GM13977 (cell line): ENCODE measurements at regions not wholly inside any gene's neighbourhood (a gene's known extent, or its start where the extent isn't known, plus 50 kb on each side); places are given as distances from the start of the nearest gene placed in this dataset.

Experiments
- DNase-seq: peaks from one replicate; pipeline ENCODE4 v3.0.0; 2012; ENCODE audit warnings: low spot score
- in situ Hi-C: fragments of 300-500 bp; cut with MboI; formaldehyde crosslinking; loops from one replicate; pipeline ENCODE4 v1.12.0; 2022; ENCODE audit warnings: low sequenced_read_pairs, low pct_unique_long_range_greater_than_20kb, mixed read lengths, inconsistent platforms; ENCODE audit not compliant: unreplicated experiment
- TF ChIP-seq, protein P1 (sequence below): IDR thresholded peaks from 2 replicates; pipeline ENCODE4 v1.5.1; 2012; ENCODE audit warnings: mild to moderate bottlenecking, control low read depth; ENCODE audit not compliant: insufficient read depth; ENCODE audit errors: extremely low read depth, missing control alignments

DNA sequence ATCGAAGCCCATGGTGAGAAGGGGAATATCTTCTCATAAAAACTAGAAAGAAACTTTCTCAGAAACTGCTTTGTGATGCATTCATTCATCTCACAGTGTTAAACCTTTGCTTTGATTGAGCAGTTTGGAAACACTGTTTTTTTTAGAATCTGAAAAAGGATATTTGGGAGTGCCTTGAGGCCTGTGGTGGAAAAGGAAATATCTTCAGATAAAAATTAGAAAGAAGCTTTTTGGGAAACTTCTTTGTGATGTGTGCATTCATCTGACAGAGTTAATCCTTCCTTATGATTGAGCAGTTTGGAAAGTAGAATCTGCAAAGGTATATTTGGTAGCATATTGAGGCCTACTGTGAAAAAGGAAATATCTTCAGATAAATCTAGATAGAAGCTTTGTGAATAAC, 1594.9 kb downstream of the UQCRFS1 start:
- TF ChIP-seq, protein P1, sequence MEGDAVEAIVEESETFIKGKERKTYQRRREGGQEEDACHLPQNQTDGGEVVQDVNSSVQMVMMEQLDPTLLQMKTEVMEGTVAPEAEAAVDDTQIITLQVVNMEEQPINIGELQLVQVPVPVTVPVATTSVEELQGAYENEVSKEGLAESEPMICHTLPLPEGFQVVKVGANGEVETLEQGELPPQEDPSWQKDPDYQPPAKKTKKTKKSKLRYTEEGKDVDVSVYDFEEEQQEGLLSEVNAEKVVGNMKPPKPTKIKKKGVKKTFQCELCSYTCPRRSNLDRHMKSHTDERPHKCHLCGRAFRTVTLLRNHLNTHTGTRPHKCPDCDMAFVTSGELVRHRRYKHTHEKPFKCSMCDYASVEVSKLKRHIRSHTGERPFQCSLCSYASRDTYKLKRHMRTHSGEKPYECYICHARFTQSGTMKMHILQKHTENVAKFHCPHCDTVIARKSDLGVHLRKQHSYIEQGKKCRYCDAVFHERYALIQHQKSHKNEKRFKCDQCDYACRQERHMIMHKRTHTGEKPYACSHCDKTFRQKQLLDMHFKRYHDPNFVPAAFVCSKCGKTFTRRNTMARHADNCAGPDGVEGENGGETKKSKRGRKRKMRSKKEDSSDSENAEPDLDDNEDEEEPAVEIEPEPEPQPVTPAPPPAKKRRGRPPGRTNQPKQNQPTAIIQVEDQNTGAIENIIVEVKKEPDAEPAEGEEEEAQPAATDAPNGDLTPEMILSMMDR, result no peak
- no peak for DNase-seq
- in situ Hi-C loops, result no loop called here

- in situ Hi-C loops, result no loop called here
- no peak for DNase-seq
- TF ChIP-seq, protein P1, result no peak
These were observed 1632.0 kb downstream of the UQCRFS1 start for GRCh38 chr19:27580906-27581305.
